Bronchial epithelial cell (primary cell): ENCODE measurements at regions not wholly inside any gene's neighbourhood (a gene's known extent, or its start where the extent isn't known, plus 50 kb on each side); places are given as distances from the start of the nearest gene placed in this dataset.
"Not testable (repeated sequence)": the region's sequence is repeated elsewhere in the genome, so short reads cannot be mapped to it uniquely, and the experiment has no call there.

Experiments used
- DNase-seq: peaks from one replicate; pipeline ENCODE4 v3.0.0-alpha.2; 2010; ENCODE audit warnings: low read depth
- FAIRE-seq: peaks from 2 replicates; lab custom pipeline; 2011; peaks lifted over from hg19 to GRCh38; lab: Jason Lieb, UNC
- H3K27me3 ChIP-seq: 2 replicates; pipeline ENCODE4 v1.5.1; 2011; ENCODE audit warnings: low read length; ENCODE audit not compliant: control insufficient read depth, insufficient read depth
- H3K36me3 ChIP-seq: 2 replicates; pipeline ENCODE4 v1.5.1; 2011; ENCODE audit warnings: low read length; ENCODE audit not compliant: control insufficient read depth, insufficient read depth
- H3K4me3 ChIP-seq: 2 replicates; pipeline ENCODE4 v1.5.1; 2011; ENCODE audit warnings: mild to moderate bottlenecking, low read depth, low read length, control low read depth
- CTCF ChIP-seq: IDR thresholded peaks from 2 replicates; pipeline ENCODE4 v1.5.1; 2011; ENCODE audit warnings: mild to moderate bottlenecking, moderate library complexity, low read length, control low read depth, inconsistent platforms; ENCODE audit not compliant: insufficient read depth, severe bottlenecking

GRCh38 chr5:15001517-15001916 is 129.9 kb upstream of the ANKH start:
- Histone ChIP-seq H3K36me3 (no peaks in the 10 kb centered on the region), H3K27me3 (peaks cover 3% of the 10 kb centered on the region), H3K4me3 (no peak overlapping the region)
- TF ChIP-seq CTCF = no peak
- FAIRE-seq = no peak
- no peak for DNase-seq

- no peak for FAIRE-seq
- no peak for TF ChIP-seq CTCF
- Histone ChIP-seq H3K36me3 (no peaks in the 10 kb centered on the region), H3K4me3 (no peak overlapping the region), H3K27me3 (peaks cover 3% of the 10 kb centered on the region)
- DNase-seq = no peak
Measured at GRCh38 chr5:14998491-14998890, 126.9 kb upstream of the ANKH start.

DNA sequence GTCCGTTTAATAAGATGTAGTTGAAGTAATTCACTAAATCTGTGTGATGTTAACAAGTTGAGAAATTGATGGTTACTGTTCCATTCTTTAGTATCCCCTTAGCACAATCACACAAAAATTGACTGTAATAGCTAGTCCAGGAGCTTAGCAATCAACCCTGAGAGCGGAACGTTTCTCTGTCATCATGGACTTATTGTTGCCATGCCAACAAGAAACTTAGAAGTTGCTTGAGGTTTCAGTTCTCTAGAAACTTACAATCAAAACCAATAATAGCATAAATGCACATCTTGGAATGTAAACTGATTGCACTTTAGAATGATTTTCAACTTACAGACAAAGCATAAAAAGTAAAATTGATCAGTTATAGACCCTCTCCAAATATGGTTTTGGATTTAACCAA is 125.4 kb upstream of the ANKH start:
- no peak for DNase-seq
- Histone ChIP-seq H3K4me3 (no peak overlapping the region), H3K36me3 (no peaks in the 10 kb centered on the region), H3K27me3 (peaks cover 3% of the 10 kb centered on the region)
- no peak for FAIRE-seq
- no peak for TF ChIP-seq CTCF

GRCh38 chr5:14995229-14995628 is 123.7 kb upstream of the ANKH start:
- no peak for FAIRE-seq
- no peak for TF ChIP-seq CTCF
- H3K27me3 ChIP-seq = peaks cover 3% of the 10 kb centered on the region

DNA sequence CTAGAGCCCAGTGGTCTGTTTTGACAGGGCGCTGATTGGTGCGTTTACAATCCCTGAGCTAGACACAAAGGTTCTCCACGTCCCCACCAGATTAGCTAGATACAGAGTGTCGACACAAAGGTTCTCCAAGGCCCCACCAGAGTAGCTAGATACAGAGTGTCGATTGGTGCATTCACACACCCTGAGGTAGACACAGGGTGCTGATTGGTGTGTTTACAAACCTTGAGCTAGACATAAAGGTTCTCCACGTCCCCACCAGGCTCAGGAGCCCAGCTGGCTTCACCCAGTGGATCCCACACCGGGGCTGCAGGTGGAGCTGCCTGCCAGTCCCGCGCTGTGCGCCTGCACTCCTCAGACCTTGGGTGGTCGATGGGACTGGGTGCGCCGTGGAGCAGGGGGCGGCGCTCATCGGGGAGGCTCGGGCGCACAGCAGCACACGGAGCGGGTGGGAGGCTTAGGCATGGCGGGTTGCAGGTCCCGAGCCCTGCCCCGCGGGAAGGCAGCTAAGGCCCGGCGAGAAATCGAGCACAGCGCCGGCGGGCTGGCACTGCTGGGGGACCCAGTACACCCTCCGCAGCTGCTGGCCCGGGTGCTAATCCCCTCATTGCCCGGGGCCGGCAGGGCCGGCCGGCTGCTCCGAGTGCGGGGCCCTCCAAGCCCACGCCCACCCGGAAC is 122.0 kb upstream of the ANKH start:
- not testable (repeated sequence) for FAIRE-seq

More at GRCh38 chr5:14995229-14995628, 123.7 kb upstream of the ANKH start:
- Histone ChIP-seq H3K36me3 (no peaks in the 10 kb centered on the region), H3K4me3 (no peak overlapping the region)
- DNase-seq = no peak

GRCh38 chr5:14992751-14993458 is 121.3 kb upstream of the ANKH start:
- not testable (repeated sequence) for H3K27me3 ChIP-seq, H3K36me3 ChIP-seq, H3K4me3 ChIP-seq, FAIRE-seq, DNase-seq

More for the DNA sequence above, 122.0 kb upstream of the ANKH start:
- not testable (repeated sequence) for H3K4me3 ChIP-seq, H3K36me3 ChIP-seq, H3K27me3 ChIP-seq, DNase-seq

GRCh38 chr5:14988223-14988622 is 116.6 kb upstream of the ANKH start:
- H3K36me3 ChIP-seq = no peaks in the 10 kb centered on the region
- no peak for TF ChIP-seq CTCF
- no peak overlapping the region for H3K4me3 ChIP-seq
- DNase-seq (no peak), FAIRE-seq (no peak)
- no peaks in the 10 kb centered on the region for H3K27me3 ChIP-seq
